Sigmoid colon (tissue), 6 donors: ENCODE measurements at regions not wholly inside any gene's neighbourhood (a gene's known extent, or its start where the extent isn't known, plus 50 kb on each side); places are given as distances from the start of the nearest gene placed in this dataset.

Experiments
- DNase-seq: peaks from one replicate; pipeline ENCODE4 v3.0.0-alpha.2; 2019
- H3K27ac ChIP-seq, 4 donors: fragments of 200-600 bp; sonication (generic); one replicate each; pipeline ENCODE4 v1.5.1; 2016 to 2019; ENCODE audit warnings: mild to moderate bottlenecking in 1 of 4
- H3K27me3 ChIP-seq, 3 donors: fragments of 200-600 bp; sonication (generic); one replicate each; pipeline ENCODE4 v1.5.1; 2019; ENCODE audit warnings: mild to moderate bottlenecking in 1 of 3
- H3K36me3 ChIP-seq, 4 donors: fragments of 200-600 bp; sonication (generic); one replicate each; pipeline ENCODE4 v1.5.1; 2016 to 2019
- H3K4me1 ChIP-seq, 4 donors: fragments of 200-600 bp; sonication (generic); one replicate each; pipeline ENCODE4 v1.5.1; 2017 to 2019
- H3K4me3 ChIP-seq, 4 donors: fragments of 200-600 bp; sonication (generic); one replicate each; pipeline ENCODE4 v1.5.1; 2017 to 2019; ENCODE audit warnings: mild to moderate bottlenecking in 2 of 4, moderate library complexity in 1 of 4
- H3K9me3 ChIP-seq, 4 donors: fragments of 200-600 bp in 3 of 4; sonication (generic) in 3 of 4; one replicate each; pipeline versions ENCODE4 v1.5.1 to v1.6.1; 2013 to 2019
- CTCF ChIP-seq, 4 experiments: fragments of 450-650 bp in 3 of 4; fragments of 200-600 bp in 1 of 4; IDR thresholded peaks; one replicate each; pipeline ENCODE4 v1.5.1; 2016 to 2019; ENCODE audit warnings: antibody characterized with exemption in 4 of 4, mild to moderate bottlenecking in 3 of 4, moderate library complexity in 2 of 4
- EP300 ChIP-seq, 4 donors: sonication (generic); formaldehyde crosslinking; IDR thresholded peaks; one replicate each; pipeline ENCODE4 v1.6.1; 2017; ENCODE audit warnings: antibody characterized with exemption in 4 of 4
- POLR2A ChIP-seq, 2 donors: fragments of 450-650 bp; IDR thresholded peaks; one replicate each; pipeline ENCODE4 v1.6.1; 2016; ENCODE audit warnings: antibody characterized with exemption in 2 of 2, mild to moderate bottlenecking in 2 of 2, moderate library complexity in 2 of 2
- POLR2AphosphoS5 ChIP-seq, 4 donors: sonication (generic); formaldehyde crosslinking; IDR thresholded peaks; one replicate each; pipeline ENCODE4 v1.6.1; 2017; ENCODE audit warnings: antibody characterized with exemption in 4 of 4
- WGBS, 2 donors: extraction: QIAGEN DNeasy Blood & Tissue Kit; methylation state at CpG; one replicate each; pipeline ENCODE4 v1.1.7; 2013; 5-methylcytosine and 5-hydroxymethylcytosine counted together
- intact Hi-C: fragments of 100-400 bp; cut with DNase I; formaldehyde crosslinking; loops from one replicate; pipeline ENCODE4 v1.15.1; 2023
- donor health status: healthy with polysubstance abuse.
- donor health status: healthy.

GRCh38 chr3:72266016-72266370, 481.0 kb upstream of the PROK2 start:
- Histone ChIP-seq H3K27me3 (no peaks in the 10 kb centered on the region), H3K9me3 (no peaks in the 10 kb centered on the region), H3K36me3 (no peaks in the 10 kb centered on the region), H3K4me1 (peaks cover 0 to 22% (median 17%) of the 10 kb centered on the region in 4 donors), H3K27ac (no peak overlapping the region), H3K4me3 (no peak overlapping the region)
- DNase-seq: no peak
- WGBS, 2 donors: 75 to 81% methylated on average over 3 of the region's 3 CpGs
- no peak for TF ChIP-seq EP300 (IDR thresholded peaks at IDR 0.05)
- TF ChIP-seq POLR2A (IDR thresholded peaks at IDR 0.05): no peak
- no peak for TF ChIP-seq CTCF (IDR thresholded peaks at IDR 0.05)
- TF ChIP-seq POLR2AphosphoS5 (IDR thresholded peaks at IDR 0.05): no peak
- intact Hi-C loops: no loop called here

- no peak overlapping the region for H3K27ac ChIP-seq
- H3K4me3 ChIP-seq: no peak overlapping the region
- TF ChIP-seq EP300 (IDR thresholded peaks at IDR 0.05) (no peak), CTCF (IDR thresholded peaks at IDR 0.05) (peak in 3 of 4 experiments; percentile 12 to 28 (median 21))
- peaks cover 0 to 16% (median 13%) of the 10 kb centered on the region in 4 donors for H3K4me1 ChIP-seq
- H3K9me3 ChIP-seq: no peaks in the 10 kb centered on the region
- WGBS, 2 donors: 73 to 80% methylated on average over 9 of the region's 9 CpGs
- intact Hi-C loops: no loop called here
- no peaks in the 10 kb centered on the region for H3K27me3 ChIP-seq
- DNase-seq: no peak
- H3K36me3 ChIP-seq: no peaks in the 10 kb centered on the region
Observed at GRCh38 chr3:72265256-72266015, 480.5 kb upstream of the PROK2 start.

GRCh38 chr3:72263223-72263990, 478.5 kb upstream of the PROK2 start:
- intact Hi-C loops: no loop called here
- Histone ChIP-seq H3K27ac (no peak overlapping the region), H3K4me1 (peaks cover 0 to 6% (median 0%) of the 10 kb centered on the region in 4 donors), H3K9me3 (no peaks in the 10 kb centered on the region), H3K36me3 (no peaks in the 10 kb centered on the region), H3K27me3 (no peaks in the 10 kb centered on the region), H3K4me3 (no peak overlapping the region)
- TF ChIP-seq POLR2AphosphoS5 (IDR thresholded peaks at IDR 0.05) (no peak), CTCF (IDR thresholded peaks at IDR 0.05) (no peak), EP300 (IDR thresholded peaks at IDR 0.05) (no peak), POLR2A (IDR thresholded peaks at IDR 0.05) (no peak)
- 86 to 88% methylated on average over 4 of the region's 4 CpGs for WGBS, 2 donors
- no peak for DNase-seq

GRCh38 chr3:72262736-72263135, 477.8 kb upstream of the PROK2 start:
- TF ChIP-seq CTCF (IDR thresholded peaks at IDR 0.05): no peak
- intact Hi-C loops: no loop called here
- Histone ChIP-seq H3K27me3 (no peaks in the 10 kb centered on the region), H3K4me1 (peaks cover 0 to 6% (median 0%) of the 10 kb centered on the region in 4 donors), H3K4me3 (no peak overlapping the region), H3K9me3 (no peaks in the 10 kb centered on the region), H3K27ac (no peak overlapping the region), H3K36me3 (no peaks in the 10 kb centered on the region)
- WGBS, 2 donors: 11 to 54% methylated on average over 3 of the region's 3 CpGs
- no peak for DNase-seq
